Kidney glomerular epithelial cell (primary cell): ENCODE measurements at regions not wholly inside any gene's neighbourhood (a gene's known extent, or its start where the extent isn't known, plus 50 kb on each side); places are given as distances from the start of the nearest gene placed in this dataset.
"Not testable (repeated sequence)": the region's sequence is repeated elsewhere in the genome, so short reads cannot be mapped to it uniquely, and the experiment has no call there.

Experiments used
- DNase-seq: peaks from one replicate; lab custom pipeline; 2025; lab: John Stamatoyannopoulos, UW

- no peak for DNase-seq
Measured at GRCh38 chr11:25515576-25515975, 816.4 kb upstream of the ANO3 start.

GRCh38 chr11:25520459-25520858 lies 811.5 kb upstream of the ANO3 start:
- DNase-seq = no peak

DNA sequence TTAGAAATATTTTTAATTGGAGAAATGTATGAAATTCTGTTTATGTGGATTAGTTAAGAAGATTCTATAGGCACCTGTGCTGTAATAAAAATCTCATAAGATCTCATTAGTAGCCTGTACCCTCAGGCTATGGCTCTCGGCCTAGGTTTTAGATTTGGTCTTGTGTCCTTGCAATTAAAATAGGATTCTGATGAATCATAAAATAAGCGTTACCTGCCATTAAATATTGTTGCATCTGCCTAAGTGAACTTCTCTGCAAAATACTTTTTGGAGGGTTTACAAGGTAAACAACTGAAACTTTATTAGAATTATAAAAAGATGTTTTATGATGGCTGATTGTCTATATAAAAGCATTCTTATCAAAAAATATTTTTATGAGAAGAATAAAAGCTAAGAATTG lies 804.1 kb upstream of the ANO3 start:
- no peak for DNase-seq

DNA sequence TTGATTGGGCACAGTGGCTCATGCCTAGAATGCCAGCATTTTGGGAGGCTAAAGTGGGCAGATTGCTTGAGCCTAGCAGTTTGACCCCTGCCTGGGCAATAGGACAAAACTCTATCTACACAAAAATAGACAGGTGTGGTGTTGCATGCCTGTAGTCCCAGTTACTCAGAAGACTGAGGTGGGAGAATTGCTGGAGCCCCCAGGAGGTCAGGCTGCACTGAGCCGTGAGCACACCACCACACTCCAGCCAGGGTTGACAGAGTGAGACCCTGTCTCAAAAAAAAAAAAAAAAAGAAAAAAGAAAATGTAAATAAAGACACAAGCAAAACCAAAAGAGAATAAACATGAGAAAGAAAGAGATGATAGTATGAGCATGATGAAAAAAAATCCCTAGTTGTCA lies 802.4 kb upstream of the ANO3 start:
- DNase-seq = no peak

- DNase-seq = no peak
Measured at GRCh38 chr11:25535467-25536272, 796.3 kb upstream of the ANO3 start.

GRCh38 chr11:25536289-25536688 lies 795.6 kb upstream of the ANO3 start:
- DNase-seq = no peak

DNA sequence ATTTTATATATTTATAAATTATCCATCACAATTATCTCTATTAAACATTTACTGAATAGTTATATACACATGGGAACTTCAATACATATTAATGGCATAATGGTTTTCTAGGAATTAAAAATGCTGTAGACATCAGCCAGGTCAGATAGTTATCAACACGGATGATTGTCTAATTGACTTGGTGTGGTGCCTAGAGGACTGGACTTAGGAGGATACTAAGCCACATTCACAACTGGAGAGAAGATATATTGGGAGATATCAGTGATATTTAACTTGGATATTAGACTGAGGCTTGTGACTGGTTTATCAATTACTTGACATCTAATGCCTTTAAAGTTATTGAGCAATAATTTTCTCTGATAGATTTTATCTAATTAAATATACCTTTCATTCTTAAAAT lies 794.5 kb upstream of the ANO3 start:
- DNase-seq = no peak

GRCh38 chr11:25547292-25547691 lies 784.6 kb upstream of the ANO3 start:
- no peak for DNase-seq

DNA sequence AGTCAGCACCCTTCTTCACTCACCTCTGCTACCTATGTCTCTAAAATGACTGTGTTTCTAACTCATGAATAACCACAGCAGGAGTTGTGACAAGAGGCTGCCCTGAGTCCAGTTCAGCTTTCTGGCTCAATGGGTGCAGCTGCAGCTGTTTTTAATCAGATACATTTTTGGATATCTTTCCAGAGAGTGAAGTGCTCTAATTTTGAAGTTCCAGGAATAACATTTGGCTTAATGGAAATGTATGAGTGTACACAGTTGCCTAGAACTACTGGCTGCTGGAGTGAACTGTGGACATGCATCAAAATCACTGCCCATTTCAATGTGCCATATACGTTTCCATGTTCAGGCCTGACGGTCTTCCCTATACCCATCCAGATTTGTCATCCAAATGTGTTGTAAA lies 769.5 kb upstream of the ANO3 start:
- no peak for DNase-seq

DNA sequence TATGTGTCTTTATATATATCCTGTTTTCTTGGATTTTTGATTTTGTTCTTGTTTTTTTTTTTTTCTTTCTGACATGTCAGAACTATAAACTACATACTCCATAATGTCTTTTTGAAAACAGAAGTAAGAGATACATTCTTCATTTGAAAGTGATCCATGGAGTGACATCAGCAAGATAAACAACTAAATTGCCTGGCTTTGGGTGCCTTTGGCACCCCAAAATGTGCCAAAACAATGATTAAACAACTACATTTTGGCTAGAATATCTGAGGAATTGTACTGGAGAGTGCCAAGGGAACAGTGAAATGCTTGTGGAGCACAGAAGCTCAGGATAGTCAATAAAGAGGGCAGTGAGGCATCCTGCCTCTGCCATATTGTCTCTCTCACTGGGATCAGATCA lies 766.1 kb upstream of the ANO3 start:
- no peak for DNase-seq

DNA sequence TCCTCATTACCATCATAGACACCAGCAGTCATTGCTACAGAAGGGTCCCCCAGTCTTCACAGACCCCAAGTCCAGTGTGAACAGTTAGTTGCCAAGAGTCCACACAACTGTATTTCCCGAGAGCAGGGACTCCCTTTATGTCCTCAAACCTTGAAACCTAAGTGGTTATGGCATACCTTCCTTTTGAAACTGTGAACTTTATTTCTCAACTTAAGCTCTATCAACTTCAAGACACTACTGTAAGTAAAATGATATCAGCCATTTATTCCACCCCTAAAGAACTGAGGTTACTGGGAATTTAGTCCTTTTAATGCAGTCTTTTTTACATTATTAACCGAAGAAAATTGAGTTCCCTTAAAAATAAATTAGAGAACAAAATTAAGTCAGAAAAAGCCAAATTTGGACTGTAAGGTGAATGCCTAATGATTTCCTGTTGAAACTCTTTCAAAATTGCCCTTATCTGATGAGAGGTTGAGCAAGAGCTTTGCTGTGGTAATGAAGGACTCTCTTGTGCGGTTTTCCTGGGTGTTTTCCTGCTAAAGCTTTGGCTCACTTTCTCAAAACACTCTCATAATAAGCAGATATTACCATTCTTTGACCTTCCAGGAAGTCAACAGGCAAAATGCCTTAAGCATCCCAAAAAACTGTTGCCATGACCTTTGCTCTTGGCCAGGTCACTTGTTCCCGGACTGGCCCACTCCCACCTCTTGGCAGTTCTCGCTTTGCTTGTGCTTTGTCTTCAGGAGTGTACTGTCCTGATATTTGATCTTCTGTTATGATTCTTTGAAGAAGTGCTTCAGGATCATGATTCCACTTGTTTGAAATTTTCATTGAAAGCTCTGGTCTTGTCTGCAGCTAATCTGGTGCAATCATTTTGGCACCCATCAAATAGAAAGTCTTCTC lies 765.4 kb upstream of the ANO3 start:
- DNase-seq = no peak

DNA sequence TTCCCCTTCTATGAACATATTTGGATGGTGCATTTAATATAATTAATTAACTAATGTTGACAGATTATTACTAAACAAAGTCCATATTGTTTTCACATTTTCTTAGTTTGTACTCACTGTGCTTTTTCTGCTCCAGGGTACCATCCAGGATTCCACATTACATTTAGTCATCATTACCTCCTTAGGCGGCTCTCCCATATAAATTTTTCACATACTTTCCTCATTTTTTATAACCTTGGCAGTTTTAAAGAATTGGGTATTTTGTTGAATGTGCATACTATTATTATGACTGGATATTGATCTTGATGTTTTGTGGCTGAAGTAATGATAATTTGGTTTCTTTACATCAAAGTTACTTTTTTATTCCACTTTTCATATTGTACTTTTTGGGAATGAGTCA lies 755.6 kb upstream of the ANO3 start:
- DNase-seq = no peak

DNA sequence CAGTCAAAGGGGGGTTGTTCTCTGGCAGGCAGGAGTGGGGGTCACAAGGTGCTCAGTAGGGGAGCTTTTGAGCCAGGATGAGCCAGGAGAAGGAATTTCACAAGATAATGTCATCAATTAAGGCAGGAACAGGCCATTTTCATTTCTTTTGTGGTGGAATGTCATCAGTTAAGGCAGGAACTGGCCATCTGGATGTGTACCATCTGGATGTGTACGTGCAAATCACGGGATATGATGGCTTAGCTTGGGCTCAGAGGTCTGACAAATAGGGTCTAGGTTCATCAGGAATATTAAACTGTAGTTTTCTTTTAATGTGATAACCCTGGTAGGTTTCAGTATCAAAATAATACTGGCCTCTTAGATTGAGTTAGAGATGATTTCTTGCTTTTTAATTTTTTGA lies 752.4 kb upstream of the ANO3 start:
- not testable (repeated sequence) for DNase-seq

DNA sequence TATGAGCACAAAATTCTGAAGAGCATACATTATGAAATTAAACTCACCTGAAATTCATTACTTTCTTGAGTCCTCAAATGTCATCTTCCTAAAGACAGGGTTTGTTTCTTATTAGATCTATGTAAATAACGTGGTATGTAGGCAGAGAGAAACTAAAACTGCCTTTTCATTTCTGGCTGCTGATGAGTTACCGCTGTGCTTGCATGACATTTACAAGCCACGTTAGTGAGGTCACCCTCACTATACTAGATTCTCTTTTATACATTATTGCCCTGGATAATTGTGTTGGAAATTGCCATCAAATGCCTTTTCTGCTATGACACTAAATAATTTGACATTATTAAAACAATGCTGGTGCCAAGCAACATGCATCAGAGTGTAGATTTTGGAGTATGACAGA lies 748.3 kb upstream of the ANO3 start:
- no peak for DNase-seq

DNA sequence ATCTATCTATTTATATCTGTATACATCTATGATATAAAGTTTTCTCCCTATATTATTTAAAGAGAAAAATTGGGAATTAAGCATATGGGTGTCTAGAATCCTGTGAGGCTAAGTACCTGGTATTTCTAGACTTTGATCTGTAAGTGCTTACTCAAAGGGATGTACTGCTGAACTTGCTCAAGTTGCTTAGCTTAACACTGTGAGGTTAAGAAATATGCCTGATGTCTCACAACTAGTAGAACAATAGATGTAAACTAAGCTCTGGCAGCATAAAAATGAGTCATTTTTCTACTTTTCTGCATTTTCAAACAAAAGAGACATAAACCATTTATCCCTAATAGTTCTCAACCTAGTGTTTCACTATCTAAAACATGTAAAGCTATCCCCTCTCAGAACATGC lies 744.4 kb upstream of the ANO3 start:
- no peak for DNase-seq

GRCh38 chr11:25593221-25593620 lies 738.7 kb upstream of the ANO3 start:
- no peak for DNase-seq

DNA sequence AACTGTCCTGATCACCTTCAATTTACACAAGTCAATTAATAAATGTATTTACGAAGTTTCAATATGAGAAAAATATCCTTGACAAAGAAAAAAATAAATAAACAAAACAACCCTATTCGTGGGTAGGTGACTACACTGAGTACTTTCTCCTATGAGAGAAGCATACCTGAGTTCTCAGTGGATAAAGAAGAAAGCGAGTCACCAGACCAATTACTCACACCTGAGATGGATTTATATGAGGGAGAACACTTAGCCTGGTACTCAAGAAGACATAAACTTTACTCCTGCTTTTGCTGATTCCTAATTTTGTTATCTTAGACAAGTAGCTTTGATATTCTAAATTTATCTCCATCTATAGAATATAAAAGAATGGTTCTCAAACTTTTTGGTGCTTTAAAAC lies 735.2 kb upstream of the ANO3 start:
- DNase-seq = no peak

- no peak for DNase-seq
Measured at GRCh38 chr11:25597696-25598095, 734.2 kb upstream of the ANO3 start.

DNA sequence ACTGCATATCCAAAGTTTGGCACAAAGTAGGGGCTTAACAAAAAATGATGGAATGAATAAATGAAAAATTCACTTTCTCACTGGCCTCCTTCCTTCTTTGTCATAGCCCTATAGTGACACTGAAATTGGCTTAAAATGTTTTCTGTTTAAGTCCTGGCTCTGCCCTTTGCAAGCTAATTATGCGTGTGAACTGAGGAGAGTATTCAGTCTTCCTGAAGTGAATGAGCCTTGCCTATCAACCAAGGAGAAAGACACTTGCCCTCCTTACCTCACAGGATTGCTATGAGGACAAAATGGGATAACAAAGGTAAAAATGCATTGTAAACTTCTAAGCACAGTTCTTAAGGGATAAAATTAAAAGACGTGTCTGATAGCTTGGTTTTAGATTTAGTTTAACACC lies 729.8 kb upstream of the ANO3 start:
- DNase-seq = no peak

DNA sequence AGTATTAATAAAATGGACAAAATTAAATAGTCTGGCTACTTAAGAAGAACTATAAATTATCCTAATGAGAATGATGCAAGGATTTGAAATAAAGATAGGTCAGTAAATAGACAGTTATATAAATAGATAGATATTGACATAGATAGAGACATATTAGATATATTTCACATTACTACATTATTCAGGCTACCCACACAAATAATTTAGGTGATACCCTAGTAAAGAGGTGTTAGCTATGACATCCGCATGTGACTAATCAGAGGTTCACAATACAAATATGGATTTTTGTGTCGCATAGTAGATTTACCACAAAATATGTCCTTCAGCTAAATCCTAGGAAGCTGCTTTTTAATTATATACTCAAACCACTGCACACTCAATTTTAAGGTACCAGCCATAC lies 729.0 kb upstream of the ANO3 start:
- no peak for DNase-seq

- no peak for DNase-seq
Measured at GRCh38 chr11:25612806-25613205, 719.1 kb upstream of the ANO3 start.

DNA sequence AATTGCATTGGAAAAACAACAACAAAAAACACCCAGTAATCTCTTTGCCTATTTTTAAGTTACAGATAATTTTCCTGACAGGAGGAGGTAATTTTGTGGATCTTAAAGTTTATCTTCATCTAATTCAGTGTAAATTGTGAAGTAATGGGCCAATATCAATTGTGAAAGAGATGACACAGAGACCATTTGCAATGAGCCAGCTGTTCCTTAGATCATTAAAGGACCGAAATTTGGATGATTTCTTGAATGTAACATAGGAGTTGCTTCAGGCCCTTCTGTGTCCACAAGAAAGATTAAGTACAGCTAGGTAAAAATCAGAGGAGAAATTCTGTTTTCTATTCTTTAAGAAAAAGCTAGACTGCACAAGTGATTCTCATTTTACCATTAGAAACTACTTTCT lies 718.5 kb upstream of the ANO3 start:
- DNase-seq = no peak

DNA sequence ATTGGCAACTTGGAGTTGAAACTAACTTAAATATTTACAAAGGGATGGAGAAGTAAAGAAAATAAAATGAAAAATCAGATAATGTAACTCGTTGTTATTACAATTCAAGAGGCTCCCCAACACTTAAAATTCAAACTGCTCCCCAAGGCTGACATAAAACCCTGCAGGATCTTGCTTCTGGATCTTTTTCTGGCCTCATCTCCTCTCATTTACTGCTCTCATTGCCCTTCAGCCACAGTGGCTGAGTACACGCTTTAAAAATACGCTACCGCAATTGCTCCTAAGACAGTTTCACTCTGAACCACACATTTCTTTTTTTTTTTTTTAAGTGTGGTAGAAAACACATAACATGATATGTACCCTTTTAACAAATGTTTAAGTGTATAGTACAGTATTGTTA lies 718.1 kb upstream of the ANO3 start:
- DNase-seq = no peak
